ENCODE measurements at regions not wholly inside any gene's neighbourhood (a gene's known extent, or its start where the extent isn't known, plus 50 kb on each side); places are given as distances from the start of the nearest gene placed in this dataset.

DNA sequence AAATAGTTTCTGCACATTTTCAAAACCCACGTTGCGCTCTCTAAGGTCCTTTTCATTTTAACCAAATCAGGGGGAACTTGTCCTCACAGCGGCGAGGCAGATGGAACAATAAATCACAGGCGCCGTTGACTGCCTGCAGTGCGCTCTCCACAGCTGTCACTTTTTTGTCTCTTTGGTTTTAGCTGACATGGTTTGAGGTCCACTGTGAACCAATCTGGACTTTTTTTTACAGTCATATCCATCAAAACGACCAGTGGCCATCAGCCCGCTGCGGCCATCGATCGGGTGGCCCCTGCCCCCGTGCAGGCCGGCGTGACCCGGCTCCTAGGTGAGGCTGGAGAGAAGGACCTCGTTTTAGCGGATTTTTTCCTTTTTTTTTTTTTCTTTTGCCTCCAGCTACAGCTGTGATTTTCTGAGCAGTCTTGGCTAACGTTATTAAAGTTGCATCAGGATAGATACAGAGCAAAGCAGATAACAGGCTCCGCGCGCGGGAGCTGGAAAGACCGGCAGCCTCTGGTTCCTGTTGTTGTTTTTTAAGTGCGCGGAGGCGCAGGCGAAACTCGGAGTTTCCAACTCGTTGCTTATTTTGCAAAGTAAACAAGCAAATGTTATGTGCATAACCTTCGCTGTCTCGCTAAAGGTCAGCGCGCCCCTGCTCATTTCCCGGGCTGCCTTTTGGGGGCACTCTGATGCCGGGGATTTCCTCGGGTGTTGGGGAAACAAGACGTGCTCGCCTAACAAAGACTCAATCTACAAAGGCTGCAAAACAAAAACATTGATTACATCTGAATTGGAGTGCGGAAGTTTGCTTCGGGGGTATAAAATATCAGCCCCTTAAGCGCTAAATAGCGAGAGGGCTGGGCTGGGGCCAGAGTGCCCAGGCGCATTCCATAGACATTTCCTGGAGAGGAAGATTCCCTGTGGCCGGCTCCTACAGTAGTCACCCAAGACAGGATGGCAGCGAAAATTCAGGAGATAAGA, 414.8 kb upstream of the MKI67 start:
- no peak for DNase-seq (ENCODE audit: low read depth in 4 of 4, low spot score in 2 of 4)

DNA sequence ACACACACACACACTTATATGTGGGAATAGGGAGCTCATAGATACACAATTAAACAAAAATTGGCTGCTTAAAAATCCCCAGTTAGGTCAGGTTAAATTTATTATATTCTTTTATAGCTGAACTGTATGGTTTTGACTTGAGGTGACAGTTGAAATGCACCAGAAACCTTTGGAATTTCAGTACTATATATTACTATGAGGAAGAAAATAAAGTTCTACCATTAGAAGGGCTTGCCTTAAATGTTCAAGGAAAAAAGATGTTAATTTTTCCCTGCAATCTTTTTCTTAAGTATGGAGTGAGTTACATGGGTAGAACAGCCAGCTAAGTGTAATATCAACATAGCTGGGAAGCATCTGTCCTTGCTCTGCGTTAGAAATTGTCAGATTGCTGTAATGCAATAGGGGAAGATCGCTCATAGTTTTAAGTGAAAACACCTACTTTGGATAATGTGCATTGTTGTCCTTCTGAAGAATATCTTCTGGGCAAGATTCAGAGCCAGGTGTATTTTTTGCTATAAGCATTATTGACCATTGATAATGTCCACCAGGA, 415.8 kb upstream of the MKI67 start:
- no peak for DNase-seq (ENCODE audit: low read depth in 4 of 4, low spot score in 2 of 4)

DNA sequence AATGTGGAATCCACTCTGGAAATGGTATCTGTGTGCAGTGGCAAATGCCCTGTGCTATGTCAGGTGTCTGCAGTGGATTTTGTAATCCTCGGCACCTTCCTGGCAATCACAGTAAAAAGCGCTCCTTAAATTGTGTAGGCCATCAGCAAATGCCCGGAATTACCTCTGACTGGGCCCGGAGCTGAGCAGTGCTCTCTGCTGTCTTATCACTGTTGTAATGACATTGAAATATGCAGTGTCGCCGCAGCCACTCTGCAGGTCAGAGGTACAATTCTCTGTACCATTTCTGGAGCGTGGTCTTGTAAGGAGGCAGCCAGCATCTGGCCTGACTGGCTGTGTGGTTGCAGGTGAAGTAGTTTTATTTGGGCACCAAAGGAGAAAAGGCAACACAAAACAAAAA, 416.4 kb upstream of the MKI67 start:
- DNase-seq (ENCODE audit: low read depth in 4 of 4, low spot score in 2 of 4) = no peak

DNA sequence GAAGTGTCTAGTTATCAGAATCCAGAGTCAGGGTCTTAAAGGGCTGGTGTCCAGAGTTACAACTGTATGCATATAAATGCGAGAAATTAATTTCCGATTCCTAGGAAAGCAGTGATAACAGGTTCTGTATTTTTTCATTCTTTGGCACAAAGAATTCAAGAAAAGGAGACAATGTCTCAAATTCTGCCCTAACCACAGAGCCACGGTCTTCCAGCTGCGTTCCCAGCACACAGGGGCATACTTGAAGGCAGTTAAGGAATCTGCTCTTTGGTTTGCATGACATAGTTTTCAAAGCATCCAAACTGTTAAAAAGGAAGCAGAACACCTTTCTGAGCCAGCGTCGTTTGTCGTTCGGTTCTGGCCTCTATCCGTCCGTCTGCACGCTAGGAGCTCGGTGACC, 416.9 kb upstream of the MKI67 start:
- no peak for DNase-seq (ENCODE audit: low read depth in 4 of 4, low spot score in 2 of 4)

DNA sequence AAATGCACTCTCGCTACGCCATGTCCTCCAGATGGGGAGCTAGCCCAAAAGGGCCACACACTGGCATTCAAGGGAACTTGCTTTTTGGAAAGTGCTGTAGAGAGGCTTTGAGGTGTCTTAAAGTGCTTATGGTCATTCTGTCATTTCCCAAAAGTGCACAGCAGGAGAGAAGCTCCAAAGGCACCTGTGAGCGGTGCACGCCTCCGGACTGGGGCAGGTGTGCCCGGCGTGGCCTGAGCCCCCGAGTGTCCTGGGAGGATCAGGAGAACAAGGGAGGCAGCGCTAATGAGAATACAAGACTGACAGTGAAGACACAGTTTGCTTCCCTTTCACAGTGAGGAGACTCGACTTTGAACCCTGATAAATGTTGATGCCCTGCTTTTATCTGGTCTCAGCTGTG, 419.0 kb upstream of the MKI67 start:
- DNase-seq (ENCODE audit: low read depth in 4 of 4, low spot score in 2 of 4) = no peak

DNA sequence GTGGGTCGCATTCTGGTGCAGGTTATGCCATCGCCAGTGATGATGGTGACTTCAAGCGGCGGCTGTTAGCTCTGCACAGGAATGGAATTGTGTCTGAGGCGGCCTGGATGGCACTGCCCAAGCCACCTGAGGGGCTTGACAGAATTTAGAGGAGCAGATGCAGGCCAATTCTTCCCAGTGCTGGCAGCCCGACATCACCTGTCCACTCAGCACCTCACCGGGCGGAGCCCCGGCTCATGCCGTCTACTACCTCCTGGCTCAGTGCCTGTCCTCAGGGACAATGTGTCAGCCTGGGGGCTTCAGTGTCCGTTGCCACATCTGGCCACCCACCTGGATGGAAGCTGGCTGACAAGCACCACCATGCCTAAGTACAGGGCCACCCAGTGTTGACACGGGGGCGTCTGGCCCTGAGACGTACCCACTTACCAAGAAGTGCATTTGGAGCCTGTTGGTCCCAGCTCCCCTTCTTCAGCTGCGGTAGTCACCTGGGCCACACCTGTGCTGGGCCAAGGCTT, 420.5 kb upstream of the MKI67 start:
- DNase-seq (ENCODE audit: low read depth in 4 of 4, low spot score in 2 of 4) = no peak

DNA sequence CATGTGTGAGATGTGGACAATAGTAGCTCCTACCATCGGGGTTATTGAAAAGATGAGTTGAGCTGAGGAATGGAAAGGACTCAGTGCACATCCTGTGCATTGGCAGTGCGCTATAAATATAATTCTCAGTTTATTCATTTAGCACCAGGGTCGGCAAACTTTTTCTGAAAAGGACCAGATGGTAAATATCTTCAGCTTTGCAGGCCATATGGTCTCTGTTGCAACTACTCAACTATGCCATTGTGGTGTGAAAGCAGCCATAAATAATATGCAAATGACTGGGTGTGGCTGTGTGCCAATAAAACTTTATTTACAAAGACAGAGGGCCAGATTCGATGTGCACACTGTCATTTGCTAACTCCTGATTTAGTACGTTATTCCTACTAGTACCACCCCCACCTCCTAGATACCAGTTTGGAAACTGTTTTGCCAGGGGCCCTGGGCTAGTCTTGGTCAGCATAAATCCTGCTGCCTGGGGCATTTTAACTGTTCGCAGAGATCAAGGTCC, 422.9 kb upstream of the MKI67 start:
- no peak for DNase-seq (ENCODE audit: low read depth in 4 of 4, low spot score in 2 of 4)

DNA sequence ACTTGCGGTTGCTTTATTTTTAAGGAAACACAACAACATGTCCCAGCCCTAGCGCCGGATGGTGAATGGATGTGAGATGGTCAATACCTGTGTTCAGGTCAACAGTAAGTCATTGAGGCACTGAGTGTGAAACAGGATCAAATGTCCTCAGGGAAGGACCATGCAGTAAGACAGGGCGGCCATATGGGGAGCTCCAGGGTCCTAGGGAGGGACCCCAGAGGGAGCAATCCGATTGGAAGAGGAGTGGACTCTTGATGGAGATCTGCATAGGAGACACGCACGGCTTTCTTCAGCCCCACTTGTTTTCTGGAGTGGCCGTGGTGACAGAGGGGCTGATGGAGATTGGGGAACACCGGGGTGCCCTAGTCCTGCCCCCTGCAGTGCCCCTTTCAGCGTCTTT, 423.8 kb upstream of the MKI67 start:
- DNase-seq (ENCODE audit: low read depth in 4 of 4, low spot score in 2 of 4) = no peak

DNA sequence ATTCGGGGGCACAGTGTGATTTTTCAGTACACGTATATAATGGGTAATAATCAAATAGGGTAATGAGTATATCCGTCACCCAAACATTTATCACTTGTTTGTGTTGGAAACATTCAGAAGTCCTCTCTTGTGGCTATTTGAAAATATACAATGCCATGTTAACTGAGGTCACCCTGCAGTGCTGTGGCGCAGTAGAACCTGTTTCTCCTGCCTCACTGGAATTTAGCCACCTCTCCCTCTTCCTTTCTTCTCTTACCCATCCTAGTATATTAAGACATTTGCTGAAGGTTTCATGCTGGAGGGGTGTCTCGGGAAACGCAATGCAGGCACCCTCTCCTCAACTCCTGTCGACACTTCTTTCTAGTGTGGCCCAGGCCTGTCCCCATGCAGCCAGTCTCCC, 425.3 kb upstream of the MKI67 start:
- DNase-seq (ENCODE audit: low read depth in 4 of 4, low spot score in 2 of 4) = no peak

DNA sequence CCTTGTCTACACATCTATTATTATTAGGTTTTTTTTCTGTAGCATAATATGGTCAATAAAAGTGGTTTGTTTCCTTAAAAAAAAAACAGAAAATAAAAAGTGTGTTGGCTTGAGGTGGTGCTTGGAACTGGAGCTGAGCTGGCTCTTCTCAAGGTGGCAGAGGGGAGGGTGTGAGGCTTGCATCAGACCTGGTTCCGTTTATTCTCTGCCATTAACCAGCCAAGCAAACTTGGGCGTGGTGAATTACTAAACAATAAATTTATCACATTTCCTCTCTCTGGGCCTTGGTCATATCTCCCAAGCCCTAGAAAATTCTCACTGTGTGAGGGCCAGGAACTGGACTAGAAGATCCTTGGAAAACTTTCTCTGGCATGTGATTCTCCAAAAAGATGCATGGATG, 427.5 kb upstream of the MKI67 start:
- no peak for DNase-seq (ENCODE audit: low read depth in 4 of 4, low spot score in 2 of 4)

DNA sequence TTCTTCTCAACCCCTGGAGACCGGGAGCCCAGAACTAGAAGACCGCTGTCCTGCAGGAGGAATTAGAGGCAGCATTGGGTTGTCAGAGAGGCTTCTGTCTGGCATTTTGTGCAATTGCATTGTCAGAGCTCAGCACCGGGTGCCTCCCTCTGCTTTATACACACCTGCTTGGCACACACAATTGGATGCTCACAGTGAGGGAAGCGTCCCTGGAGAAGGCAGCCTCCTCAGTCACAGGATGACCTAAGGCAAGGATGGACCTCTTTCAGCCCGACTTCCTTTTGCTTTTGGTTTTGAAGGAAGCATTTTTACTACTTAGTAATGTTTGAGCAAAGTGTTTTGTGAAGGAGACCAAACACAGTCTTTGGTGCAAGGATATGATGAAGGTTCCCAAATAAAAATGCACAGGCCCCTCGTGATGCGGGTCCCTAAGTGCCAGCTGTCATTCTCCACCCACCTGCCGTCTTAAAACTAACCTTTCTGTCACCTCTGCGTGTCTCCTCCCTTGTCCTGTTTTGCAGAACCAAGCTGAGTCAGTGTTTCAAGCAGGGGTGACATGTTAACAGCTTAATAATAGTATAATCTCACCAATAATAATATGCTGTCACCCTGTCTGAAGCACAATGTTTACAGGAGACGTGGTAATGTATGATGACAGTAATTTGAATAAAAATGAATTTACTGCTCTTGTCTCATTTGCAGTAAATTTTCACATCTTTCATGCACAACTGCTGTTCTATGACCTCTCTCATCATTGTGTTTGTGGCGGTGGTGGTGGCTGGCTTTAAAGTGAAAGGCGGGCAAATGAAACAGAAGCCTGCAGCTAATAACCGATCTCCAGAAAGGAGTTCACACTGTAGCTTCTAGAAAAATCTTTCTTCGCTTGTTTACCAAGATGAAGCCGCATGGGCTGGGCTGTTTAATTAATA, 430.2 kb upstream of the MKI67 start:
- no peak for DNase-seq (ENCODE audit: low read depth in 4 of 4, low spot score in 2 of 4)

DNA sequence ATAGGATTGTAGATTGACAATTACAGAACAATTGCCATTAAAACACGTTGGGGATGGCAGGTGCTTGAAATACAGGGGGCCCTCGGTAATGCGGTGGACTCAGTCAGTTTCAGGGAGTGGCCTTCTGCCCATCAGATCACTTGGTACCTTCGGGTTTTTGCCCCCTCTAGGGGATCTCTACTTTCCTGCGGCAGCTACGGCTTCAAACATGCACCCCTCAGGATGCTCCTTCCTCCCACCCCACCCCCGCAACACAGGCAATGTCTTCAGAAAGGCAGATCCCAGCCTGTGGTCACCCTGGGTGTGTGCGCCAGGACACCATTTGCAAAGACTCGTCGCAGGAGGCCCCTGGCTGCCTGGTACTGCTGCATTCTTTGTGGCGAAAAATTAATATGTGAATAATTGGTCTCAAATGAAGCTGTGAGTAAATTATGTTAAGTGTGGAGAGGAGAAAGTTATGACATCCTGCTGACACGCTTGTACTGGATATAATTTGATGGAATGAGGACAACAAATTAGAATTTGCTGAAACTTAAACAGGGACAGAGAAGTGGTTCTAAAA, 431.0 kb upstream of the MKI67 start:
- no peak for DNase-seq (ENCODE audit: low read depth in 4 of 4, low spot score in 2 of 4)

DNA sequence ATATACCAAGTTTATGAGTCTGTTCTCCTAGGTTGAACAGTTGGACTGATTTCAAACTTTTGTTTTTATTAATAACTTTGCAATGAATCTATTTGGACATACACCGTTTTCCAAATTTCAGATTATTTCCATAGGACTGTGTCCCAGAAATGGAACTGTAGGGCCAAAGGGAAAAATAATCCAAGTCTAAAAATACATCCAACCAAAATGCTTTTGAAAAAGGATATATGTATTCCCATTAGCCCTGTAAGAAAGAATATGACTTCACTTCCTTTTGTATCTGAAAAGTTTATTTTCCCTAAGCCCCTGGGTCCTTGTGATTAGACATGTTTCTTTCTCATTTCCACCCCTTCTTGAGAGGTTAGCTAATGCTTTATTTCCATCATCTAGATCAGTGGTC, 434.2 kb upstream of the MKI67 start:
- no peak for DNase-seq (ENCODE audit: low read depth in 4 of 4, low spot score in 2 of 4)

DNA sequence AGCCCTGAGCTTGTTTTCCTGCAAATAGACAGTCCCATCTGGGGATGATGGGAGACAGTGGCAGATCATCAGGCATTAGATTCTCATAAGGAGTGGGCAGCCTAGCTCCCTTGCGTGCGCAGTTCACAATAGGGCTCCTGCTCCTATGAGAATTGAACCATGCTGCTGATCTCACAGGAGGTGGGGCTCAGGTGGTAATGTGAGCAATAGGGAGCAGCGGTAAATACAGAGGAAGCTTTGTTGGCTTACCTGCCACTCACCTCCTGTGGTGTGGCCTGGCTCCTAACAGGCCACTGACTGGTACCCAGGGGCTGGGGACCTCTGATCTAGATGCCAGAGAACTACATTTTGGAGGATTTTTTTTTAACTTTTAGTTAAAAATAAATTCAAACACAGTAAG, 434.8 kb upstream of the MKI67 start:
- DNase-seq (ENCODE audit: low read depth in 4 of 4, low spot score in 2 of 4) = no peak

DNA sequence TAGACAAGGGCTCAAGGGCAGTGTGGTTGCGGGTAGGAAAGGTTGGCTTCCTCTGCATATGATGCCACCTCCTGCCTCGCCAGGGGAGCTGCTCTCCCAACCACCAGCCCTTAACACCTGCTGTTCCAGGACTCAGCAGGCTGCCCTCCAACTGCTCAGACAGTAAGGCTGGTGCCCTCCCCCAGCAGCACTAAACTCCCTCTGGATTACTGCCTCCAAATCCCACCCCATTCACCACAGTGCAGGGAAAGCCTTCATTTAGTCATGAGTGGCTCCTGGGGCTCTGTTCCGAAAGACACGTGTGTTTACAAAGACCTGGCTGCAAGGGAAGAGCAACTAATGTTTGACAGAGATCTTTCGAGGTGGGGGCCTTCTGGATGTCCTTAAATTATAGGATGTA, 437.2 kb upstream of the MKI67 start:
- DNase-seq (ENCODE audit: low read depth in 4 of 4, low spot score in 2 of 4) = no peak

DNA sequence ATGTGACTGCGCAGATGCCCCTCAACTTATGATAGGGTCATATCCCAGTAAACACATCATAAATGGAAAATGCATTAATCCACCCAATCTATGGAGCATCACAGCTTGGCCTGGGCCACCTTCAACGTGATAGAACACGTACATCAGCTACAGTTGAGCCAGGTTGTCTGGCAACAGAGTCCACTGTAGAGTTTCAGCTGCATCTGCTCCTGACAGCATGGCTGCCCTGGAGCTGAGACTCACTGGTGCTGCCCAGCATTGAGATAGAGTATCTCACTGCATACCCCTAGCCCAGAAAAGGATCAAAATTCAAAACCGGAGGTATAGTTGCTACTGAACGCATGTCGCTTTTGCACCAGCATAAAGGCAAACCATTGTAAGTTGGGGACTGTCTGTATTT, 437.7 kb upstream of the MKI67 start:
- no peak for DNase-seq (ENCODE audit: low read depth in 4 of 4, low spot score in 2 of 4)

DNA sequence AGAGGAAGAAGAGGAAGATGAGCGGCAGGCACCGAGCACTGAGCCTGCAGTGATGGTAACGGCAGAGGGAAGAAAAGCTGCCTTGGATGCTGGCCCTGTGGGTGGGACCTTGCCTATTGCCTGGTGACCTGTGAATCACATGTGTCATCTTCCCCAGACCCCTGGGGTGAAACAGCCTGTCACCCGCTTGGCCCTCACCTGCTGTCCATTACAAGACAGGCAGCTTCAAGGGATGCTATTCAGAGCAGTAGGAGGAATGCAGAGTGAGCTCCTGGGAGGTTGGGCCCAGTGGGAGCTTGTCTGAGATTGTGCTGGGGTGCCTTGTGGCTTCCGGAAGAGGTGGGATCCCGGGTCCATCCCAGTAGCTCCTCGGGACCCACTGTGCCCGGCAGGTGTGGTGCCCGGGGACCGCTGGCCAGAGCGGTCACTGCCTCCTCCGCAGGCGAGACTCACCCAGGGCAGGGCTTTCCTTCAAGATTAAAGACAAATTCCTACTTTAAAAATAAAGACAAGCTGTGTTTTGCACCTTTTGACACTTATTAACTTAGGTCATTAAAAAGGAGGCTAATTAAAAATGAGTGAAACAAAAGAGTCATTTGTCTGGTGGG, 440.2 kb upstream of the MKI67 start:
- DNase-seq (ENCODE audit: low read depth in 4 of 4, low spot score in 2 of 4) = no peak

DNA sequence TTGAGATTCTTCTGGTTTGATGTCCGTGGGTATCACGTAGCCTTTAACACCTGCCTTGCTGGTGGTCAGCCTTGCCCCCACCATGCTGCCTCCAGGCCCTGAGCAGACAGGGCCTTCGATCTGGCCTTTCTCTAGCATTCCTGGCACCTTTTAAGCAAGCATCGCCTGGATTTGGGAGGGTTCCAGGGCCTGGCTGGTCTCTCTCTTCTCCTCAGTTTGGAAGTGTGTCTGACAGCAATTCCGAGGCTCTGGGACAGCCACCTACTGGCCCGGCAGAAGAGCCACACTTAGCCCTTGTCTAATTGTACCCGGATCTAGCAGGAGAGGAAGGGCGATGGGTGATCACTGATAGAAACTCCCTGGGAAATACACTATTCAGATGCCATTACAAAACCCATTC, 441.3 kb upstream of the MKI67 start:
- DNase-seq (ENCODE audit: low read depth in 4 of 4, low spot score in 2 of 4) = no peak

DNA sequence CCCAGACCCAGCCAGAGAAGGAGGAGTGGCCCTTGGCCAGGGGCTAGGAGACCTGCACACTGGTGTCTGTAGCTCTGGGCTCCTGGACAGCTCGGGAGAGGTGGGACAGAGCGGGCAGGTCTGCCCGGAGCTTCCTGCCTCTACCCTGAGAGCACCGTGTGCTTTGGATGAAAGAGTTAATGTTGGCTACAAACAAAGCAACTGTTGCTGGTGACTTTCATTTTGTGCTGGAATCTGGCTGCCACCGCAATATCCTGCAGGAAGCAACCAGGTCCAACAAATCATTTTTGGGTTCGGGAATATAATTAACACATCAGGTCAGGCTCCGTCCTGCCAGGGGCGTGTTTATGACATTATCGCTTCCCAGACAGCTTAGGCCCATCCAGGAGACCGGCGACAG, 441.8 kb upstream of the MKI67 start:
- DNase-seq (ENCODE audit: low read depth in 4 of 4, low spot score in 2 of 4) = no peak

DNA sequence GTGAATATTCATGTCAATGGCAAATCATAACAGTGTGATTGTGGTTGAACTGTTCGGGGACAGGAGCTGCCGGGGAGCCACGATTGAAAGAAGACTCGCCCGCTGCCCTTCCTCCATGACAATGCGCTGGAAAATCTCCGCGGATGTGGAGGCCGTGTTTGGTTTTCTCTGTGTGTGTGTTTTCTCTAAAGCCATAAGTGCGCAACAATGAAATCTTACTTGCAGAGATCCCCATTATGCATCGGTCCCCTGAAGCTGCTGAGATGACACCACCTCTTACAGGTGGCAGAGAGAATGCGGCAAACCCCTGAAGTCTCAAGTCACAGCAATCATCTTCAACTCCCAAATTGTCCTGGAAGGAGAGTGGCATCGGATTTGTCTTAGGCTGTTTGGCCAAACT, 442.3 kb upstream of the MKI67 start:
- DNase-seq (ENCODE audit: low read depth in 4 of 4, low spot score in 2 of 4) = no peak
